Activated naive CD8-positive, alpha-beta T cell treated with anti-CD3 and anti-CD28 coated beads, Interleukin-2, amount 10 ng/mL, durations not matched to agents 7 days and 5 days (primary cell): ENCODE measurements at regions not wholly inside any gene's neighbourhood (a gene's known extent, or its start where the extent isn't known, plus 50 kb on each side); places are given as distances from the start of the nearest gene placed in this dataset.

ENCODE experiments used
- ATAC-seq: fragments of 150-1000 bp; cut with Tn5 transposase; one replicate; pipeline ENCODE4 v1.10.0; 2021; ENCODE audit warnings: low read depth, moderate library complexity
- POLR2A ChIA-PET: fragments of 350-600 bp; sonication (Branson Sonifier 250); formaldehyde crosslinking; loops from one replicate; lab custom pipeline; 2021; ENCODE audit warnings: antibody characterized with exemption; lab: Charles Lee
- DNase-seq: peaks from one replicate; pipeline ENCODE4 v3.0.0; 2021
- H3K27ac Mint-ChIP-seq: one replicate; pipeline ENCODE4 v1.8.0; 2022; ENCODE audit warnings: mild to moderate bottlenecking, mixed read lengths
- H3K27me3 Mint-ChIP-seq: one replicate; pipeline ENCODE4 v1.8.0; 2022; ENCODE audit warnings: mild to moderate bottlenecking, moderate library complexity, mixed read lengths
- H3K36me3 Mint-ChIP-seq: one replicate; pipeline ENCODE4 v1.8.0; 2021; ENCODE audit warnings: mild to moderate bottlenecking, mixed read lengths
- H3K4me1 Mint-ChIP-seq: one replicate; pipeline ENCODE4 v1.8.0; 2021; ENCODE audit warnings: mixed read lengths
- H3K4me3 Mint-ChIP-seq: one replicate; pipeline ENCODE4 v1.8.0; 2022; ENCODE audit warnings: mild to moderate bottlenecking, moderate library complexity, mixed read lengths
- H3K9me3 Mint-ChIP-seq: one replicate; pipeline ENCODE4 v1.8.0; 2021; ENCODE audit warnings: mixed read lengths

DNA sequence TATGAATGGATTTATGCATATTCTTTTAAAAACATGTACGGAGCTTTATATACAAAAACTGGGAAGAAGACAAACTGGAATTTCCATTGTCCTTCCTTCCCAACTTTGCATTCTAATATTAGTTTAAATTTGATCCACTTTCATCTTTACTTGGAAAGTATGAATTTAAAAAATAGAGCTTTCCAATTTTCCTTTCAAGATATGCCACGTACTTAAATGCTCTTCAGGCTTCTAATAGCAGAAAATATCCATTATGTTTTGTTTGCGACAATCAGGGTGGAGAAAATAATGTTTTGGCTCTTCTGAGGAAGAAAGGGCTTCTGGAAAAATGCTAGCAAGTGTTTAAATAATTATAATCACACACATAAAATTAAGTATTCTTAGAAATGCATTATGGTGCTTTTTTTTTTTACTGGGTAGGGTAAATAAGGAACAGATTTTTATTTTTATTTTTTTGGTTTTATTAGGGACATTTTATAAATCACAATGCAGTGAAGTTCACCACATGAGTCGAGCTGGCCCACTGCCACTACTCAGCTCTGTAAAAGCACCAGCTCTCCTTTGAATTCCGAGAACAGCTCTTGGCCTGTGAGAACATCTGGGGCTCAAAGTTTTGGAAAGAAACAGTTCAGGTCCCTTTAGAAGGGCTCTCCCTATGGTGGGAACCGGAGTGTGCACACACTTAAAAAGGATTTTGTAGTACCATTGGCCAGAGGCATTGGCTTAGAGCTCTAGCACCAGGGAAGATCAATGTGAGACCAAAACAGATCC lies 287.4 kb upstream of the LYPLAL1 start:
- H3K27me3 Mint-ChIP-seq, result no peaks in the 10 kb centered on the region
- H3K4me3 Mint-ChIP-seq, result no peak overlapping the region
- no peaks in the 10 kb centered on the region for H3K36me3 Mint-ChIP-seq
- DNase-seq, result no peak
- ATAC-seq, result no peak
- H3K27ac Mint-ChIP-seq, result no peak overlapping the region
- H3K4me1 Mint-ChIP-seq, result no peaks in the 10 kb centered on the region
- POLR2A ChIA-PET, result no interaction called here
- peaks cover 5% of the 10 kb centered on the region for H3K9me3 Mint-ChIP-seq

DNA sequence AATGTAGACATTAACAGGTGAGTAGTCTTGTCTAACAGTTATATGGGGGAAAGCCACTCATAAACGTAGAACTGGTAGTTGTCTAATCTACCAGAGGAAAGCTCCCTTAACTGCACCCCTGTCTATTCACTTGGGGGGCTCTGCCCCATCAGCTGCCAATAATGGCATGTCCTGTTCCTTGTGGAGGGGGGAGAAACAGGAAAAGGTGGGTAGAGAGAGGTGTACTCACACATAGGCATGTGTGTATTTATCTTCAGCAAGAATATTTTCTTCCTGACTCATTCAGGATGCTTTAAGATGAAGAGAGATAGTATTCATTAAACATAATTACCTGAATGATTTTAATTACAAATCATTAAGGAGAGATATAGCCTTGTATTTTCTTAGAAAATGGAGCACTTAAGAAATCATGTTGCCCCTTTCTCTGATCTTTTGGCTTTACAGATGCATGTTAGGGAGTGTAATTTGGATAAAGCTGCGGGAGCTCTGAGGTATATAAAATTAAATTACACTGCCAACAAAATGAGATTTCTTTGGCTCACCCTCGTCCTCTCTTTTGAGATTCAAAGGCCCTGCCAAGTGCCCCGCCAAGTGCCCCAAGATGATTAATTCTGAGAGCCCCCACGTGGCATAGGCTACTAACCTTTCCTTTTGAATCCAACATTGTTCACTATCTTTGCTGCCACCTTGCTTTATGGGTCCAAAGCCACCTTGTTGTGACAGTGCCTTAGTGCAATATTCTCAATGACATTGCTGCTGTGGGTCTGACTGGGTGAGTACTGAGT lies 286.3 kb upstream of the LYPLAL1 start:
- no peak overlapping the region for H3K4me3 Mint-ChIP-seq
- no peaks in the 10 kb centered on the region for H3K36me3 Mint-ChIP-seq
- no peaks in the 10 kb centered on the region for H3K4me1 Mint-ChIP-seq
- H3K27me3 Mint-ChIP-seq, result no peaks in the 10 kb centered on the region
- H3K27ac Mint-ChIP-seq, result no peak overlapping the region
- peaks cover 5% of the 10 kb centered on the region for H3K9me3 Mint-ChIP-seq
- POLR2A ChIA-PET, result no interaction called here
- DNase-seq (no peak), ATAC-seq (no peak)

DNA sequence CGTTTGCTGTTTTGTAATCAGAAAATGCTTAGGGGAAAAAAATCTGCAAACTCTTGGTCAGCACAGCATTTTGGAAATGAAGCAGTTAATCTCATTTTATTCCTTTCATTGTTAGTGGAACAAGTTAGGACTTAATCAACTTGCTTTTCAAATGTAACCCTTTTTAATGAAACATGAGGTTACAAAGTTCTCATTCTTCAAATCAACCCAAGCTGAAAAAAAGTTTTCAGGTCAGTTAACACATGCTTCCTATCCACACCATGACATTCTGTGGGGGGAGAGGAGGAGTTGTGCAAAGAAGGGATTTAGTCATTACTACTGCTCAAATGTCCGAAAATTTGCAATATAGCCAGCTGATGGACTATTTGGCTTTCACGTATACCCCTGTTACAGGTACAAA lies 283.2 kb upstream of the LYPLAL1 start:
- H3K9me3 Mint-ChIP-seq, result no peaks in the 10 kb centered on the region

DNA sequence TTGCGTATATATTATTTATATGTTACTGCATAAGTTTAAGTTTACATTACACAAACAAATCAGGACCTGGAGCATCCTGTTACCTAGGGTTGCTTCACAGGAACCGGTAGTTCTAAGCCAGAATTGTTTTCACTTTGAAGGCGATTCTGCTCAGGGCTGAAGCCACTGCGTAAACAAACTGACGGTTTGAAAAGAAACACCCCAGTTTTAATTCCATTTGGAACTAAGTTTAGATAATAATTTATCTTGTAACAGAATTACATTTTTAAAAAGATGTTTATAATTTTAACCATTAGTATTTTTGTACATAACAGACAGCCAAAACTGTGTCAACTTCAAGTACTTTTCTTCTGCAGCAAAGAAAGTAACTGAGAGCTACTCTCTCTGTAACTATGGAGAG lies 282.1 kb upstream of the LYPLAL1 start:
- Mint-ChIP-seq H3K27me3 (no peaks in the 10 kb centered on the region), H3K27ac (no peak overlapping the region), H3K4me3 (no peak overlapping the region), H3K9me3 (peaks cover 4% of the 10 kb centered on the region), H3K4me1 (no peaks in the 10 kb centered on the region), H3K36me3 (no peaks in the 10 kb centered on the region)
- POLR2A ChIA-PET, result no interaction called here
- DNase-seq (no peak), ATAC-seq (no peak)

More for the DNA sequence above, 283.2 kb upstream of the LYPLAL1 start:
- ATAC-seq (no peak), DNase-seq (no peak)
- no peak overlapping the region for H3K27ac Mint-ChIP-seq
- H3K4me3 Mint-ChIP-seq, result no peak overlapping the region
- no peaks in the 10 kb centered on the region for H3K36me3 Mint-ChIP-seq
- POLR2A ChIA-PET, result no interaction called here
- H3K4me1 Mint-ChIP-seq, result no peaks in the 10 kb centered on the region
- H3K27me3 Mint-ChIP-seq, result no peaks in the 10 kb centered on the region

DNA sequence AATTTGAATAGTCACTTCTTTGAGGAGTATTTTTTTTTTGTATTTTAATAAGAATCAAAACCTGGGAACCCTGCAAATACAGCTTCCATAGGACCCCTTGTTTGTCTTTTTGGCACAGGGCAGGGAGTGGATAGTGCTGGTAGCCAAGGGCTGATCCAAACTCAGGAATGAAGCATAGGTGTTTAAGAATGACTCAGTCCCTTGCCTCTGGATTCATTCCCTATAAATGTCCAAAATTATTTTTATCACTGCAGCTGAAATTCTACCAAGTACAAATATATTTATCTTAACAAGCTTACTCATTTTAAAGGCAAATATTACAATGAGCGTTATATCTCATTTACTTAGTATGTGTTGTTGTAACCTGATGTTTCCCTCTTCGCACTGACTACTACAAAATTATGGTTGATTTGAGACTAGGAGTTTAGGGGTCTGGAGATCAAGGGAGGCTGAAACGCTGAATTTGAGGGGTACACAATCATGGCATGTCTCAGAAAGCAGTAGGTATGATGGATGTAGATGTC lies 278.6 kb upstream of the LYPLAL1 start:
- H3K27me3 Mint-ChIP-seq, result no peaks in the 10 kb centered on the region
- no peak overlapping the region for H3K27ac Mint-ChIP-seq
- no peaks in the 10 kb centered on the region for H3K36me3 Mint-ChIP-seq
- POLR2A ChIA-PET, result no interaction called here
- ATAC-seq (no peak), DNase-seq (no peak)
- H3K4me1 Mint-ChIP-seq, result no peaks in the 10 kb centered on the region
- peaks cover 4% of the 10 kb centered on the region for H3K9me3 Mint-ChIP-seq
- H3K4me3 Mint-ChIP-seq, result no peak overlapping the region

DNA sequence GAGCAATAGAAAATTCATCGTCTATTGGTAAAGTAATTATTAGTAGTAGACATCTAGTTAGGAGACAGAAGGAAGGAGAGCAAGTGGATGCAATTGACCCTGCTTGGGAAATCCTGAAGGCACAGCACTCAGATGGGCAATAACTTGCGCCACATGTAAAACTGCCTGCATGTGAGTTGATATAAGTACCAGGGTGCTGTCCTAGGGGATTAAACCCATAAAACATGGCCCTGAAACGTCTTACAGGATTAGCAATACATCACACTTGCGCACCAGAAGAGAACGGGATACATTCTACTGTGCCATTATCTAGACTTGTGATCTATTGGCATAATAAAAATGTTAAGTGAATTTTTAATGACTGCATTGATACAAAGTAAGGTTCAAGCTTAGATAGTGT lies 277.5 kb upstream of the LYPLAL1 start:
- H3K9me3 Mint-ChIP-seq, result peaks cover 4% of the 10 kb centered on the region
- no peak overlapping the region for H3K4me3 Mint-ChIP-seq
- POLR2A ChIA-PET, result no interaction called here
- no peaks in the 10 kb centered on the region for H3K4me1 Mint-ChIP-seq
- DNase-seq (no peak), ATAC-seq (no peak)
- H3K36me3 Mint-ChIP-seq, result no peaks in the 10 kb centered on the region
- H3K27ac Mint-ChIP-seq, result no peak overlapping the region
- no peaks in the 10 kb centered on the region for H3K27me3 Mint-ChIP-seq

DNA sequence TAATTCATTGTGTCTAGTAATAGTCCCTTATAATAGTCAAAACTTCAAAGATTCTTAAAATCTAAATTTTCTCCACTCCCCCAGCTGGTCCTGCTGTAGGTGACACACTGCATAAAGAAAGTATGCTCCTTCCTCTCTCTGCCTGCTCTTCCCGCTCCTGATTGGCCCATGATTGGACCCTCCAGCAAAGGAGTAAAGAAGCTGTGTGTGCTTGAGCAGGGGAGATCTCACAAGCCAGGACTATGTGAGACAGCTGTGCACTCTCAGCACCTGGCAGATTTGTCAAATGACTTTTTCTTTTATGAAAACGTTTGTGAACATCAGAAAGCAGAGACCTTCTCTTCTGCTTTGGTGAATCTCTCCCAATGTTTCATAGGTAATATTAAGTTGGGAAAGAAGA lies 274.8 kb upstream of the LYPLAL1 start:
- DNase-seq (no peak), ATAC-seq (no peak)
- Mint-ChIP-seq H3K27ac (no peak overlapping the region), H3K9me3 (peaks cover 4% of the 10 kb centered on the region), H3K4me3 (no peak overlapping the region), H3K4me1 (no peaks in the 10 kb centered on the region), H3K36me3 (no peaks in the 10 kb centered on the region), H3K27me3 (no peaks in the 10 kb centered on the region)
- POLR2A ChIA-PET, result no interaction called here

DNA sequence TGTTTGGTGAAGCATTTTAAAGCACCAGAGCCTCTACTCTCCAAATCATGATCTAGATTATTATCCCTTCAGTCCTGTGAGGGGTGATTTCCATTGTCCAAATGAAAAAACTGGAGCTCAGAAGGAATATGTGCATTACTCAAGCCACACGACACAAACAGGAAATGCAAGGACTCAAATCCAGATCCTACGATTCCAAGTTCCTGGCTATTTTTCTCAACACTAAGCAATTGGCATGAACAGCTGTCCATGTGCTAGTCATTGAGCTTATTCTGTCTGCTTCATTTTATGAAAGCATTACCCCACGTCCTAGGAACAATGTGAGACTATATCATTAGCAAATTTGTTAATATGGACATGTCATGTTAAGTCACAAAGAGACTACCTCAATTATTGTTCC lies 273.1 kb upstream of the LYPLAL1 start:
- no peak overlapping the region for H3K4me3 Mint-ChIP-seq
- no peaks in the 10 kb centered on the region for H3K27me3 Mint-ChIP-seq
- peaks cover 4% of the 10 kb centered on the region for H3K9me3 Mint-ChIP-seq

DNA sequence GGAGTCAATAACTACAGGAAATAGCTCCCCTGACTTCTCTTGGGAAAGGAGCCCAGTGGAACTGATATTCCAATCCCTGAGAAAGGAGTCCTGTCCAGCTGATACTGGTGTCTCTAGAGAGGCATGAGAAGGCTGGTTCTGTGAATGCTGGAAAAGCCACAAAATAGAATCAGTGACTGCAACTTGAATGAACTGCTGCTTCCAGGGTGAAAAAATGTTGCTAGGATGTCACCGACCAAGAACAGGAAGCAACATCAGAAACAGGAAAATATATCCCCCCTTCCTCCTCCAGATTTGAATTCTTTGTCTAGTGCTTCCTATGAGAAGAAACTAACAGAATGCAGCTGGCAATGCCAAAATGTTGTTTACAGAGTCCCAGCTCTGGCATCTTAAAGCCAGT lies 269.3 kb upstream of the LYPLAL1 start:
- H3K36me3 Mint-ChIP-seq, result no peaks in the 10 kb centered on the region
- ATAC-seq (no peak), DNase-seq (no peak)
- POLR2A ChIA-PET, result no interaction called here
- no peaks in the 10 kb centered on the region for H3K9me3 Mint-ChIP-seq
- H3K4me3 Mint-ChIP-seq, result no peak overlapping the region
- no peaks in the 10 kb centered on the region for H3K27me3 Mint-ChIP-seq
- H3K27ac Mint-ChIP-seq, result no peak overlapping the region
- H3K4me1 Mint-ChIP-seq, result no peaks in the 10 kb centered on the region

More for the DNA sequence above, 273.1 kb upstream of the LYPLAL1 start:
- DNase-seq (no peak), ATAC-seq (no peak)
- POLR2A ChIA-PET, result no interaction called here
- Mint-ChIP-seq H3K27ac (no peak overlapping the region), H3K4me1 (no peaks in the 10 kb centered on the region), H3K36me3 (no peaks in the 10 kb centered on the region)

DNA sequence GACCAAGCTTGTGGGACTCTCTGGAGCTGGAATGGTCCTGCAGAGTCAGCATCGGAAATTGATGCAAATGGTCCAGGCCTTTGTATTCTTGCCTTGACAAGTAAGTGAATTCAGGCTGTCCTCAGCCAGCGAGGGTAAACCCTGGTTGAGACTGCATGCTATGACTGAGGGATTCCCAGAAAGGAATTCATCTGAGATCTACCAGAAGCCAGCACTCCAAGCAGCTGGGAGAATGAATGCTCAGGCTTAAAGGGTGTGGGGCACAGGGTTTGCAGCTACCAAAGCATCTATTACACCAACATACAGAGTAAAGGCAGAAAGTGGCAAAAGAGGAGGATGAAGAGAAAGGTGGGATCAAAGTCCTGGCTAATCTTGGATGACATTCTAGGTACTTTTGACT lies 257.0 kb upstream of the LYPLAL1 start:
- POLR2A ChIA-PET, result no interaction called here
- Mint-ChIP-seq H3K27me3 (no peaks in the 10 kb centered on the region), H3K9me3 (no peaks in the 10 kb centered on the region), H3K36me3 (no peaks in the 10 kb centered on the region), H3K4me1 (no peaks in the 10 kb centered on the region), H3K27ac (no peak overlapping the region), H3K4me3 (no peak overlapping the region)
- ATAC-seq (no peak), DNase-seq (no peak)

DNA sequence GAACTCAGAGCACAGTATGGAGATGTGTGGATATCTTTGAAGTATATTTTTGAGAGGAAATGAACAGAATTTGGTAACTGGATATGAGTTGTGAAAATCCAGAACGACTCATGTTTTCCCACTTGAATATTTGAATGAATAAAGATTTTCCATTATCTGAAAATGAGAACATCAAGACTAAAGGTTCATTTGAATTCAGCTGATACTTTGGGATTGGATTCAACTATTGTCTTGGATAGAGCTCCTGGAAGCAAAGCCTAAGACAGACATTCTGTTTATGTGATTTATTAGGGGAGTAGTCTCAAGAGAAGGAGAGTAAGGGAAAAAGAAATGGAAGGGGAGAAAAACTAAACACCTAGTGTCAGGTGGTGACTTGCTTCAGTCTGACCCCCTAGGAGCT lies 256.0 kb upstream of the LYPLAL1 start:
- Mint-ChIP-seq H3K36me3 (no peaks in the 10 kb centered on the region), H3K27ac (no peak overlapping the region), H3K4me1 (no peaks in the 10 kb centered on the region), H3K27me3 (no peaks in the 10 kb centered on the region), H3K4me3 (no peak overlapping the region), H3K9me3 (no peaks in the 10 kb centered on the region)
- DNase-seq (no peak), ATAC-seq (no peak)
- POLR2A ChIA-PET, result no interaction called here

DNA sequence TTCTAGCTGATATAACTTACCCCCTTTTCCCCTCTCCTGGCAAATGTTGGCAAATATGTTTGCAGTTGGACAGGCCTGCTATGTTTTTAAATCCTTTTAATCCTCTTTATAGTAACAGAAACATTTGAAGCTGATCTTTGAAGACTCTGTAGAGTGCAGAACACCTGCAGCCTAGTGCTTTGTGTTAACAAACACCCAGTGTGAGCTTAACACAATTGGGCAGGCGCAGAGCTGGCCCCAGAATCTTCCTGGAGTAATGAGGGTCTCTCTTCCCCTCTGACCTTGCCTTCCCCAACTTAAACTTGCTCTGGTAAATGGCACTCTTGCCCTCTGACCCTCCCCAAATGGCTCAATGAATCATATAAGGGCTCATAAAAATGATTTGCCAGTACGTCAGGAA lies 247.9 kb upstream of the LYPLAL1 start:
- ATAC-seq (no peak), DNase-seq (no peak)
- H3K27me3 Mint-ChIP-seq, result no peaks in the 10 kb centered on the region
- no peaks in the 10 kb centered on the region for H3K36me3 Mint-ChIP-seq
- no peaks in the 10 kb centered on the region for H3K4me1 Mint-ChIP-seq
- no peak overlapping the region for H3K27ac Mint-ChIP-seq
- H3K4me3 Mint-ChIP-seq, result no peak overlapping the region
- no peaks in the 10 kb centered on the region for H3K9me3 Mint-ChIP-seq
- POLR2A ChIA-PET, result no interaction called here

DNA sequence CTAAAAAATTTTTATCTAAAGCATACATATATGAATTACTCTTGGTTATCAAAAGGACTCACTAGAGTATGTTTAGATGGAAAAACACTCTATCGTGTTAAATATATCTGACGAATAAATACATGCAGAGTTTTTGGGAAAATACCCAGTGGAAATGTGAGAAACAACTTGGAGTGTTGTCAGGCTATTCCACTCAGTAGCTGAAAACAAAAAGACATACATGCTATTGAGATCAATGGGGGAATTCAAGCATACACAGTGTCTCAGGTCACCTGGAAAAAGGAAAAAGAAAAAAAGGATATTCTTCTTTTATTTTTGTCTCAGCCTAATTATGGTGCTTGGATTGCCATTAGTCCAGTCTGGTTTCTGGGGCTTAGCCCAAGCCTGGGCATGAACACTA lies 247.0 kb upstream of the LYPLAL1 start:
- no peaks in the 10 kb centered on the region for H3K4me1 Mint-ChIP-seq
- no peaks in the 10 kb centered on the region for H3K9me3 Mint-ChIP-seq
- ATAC-seq (no peak), DNase-seq (no peak)
- no peak overlapping the region for H3K4me3 Mint-ChIP-seq
- no peaks in the 10 kb centered on the region for H3K27me3 Mint-ChIP-seq
- H3K36me3 Mint-ChIP-seq, result no peaks in the 10 kb centered on the region
- POLR2A ChIA-PET, result no interaction called here
- H3K27ac Mint-ChIP-seq, result no peak overlapping the region

DNA sequence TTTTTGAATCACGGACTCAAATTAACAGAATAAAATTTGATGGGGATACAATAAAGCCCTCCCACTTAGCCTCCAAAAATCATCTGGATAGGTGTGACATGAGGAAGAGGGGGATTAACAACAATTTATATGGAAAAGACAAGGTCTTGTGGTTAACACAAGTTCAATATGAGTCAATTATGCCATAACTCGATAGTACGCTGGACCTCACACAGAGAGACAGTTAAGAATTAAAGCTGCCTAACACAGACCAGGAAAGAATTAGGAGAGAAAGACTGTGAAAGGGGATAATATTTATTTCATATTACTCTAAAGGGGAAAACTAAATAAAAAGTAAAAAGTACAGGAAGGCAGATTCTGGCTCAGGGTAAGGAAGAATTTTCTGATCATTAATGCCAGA lies 243.7 kb upstream of the LYPLAL1 start:
- Mint-ChIP-seq H3K27ac (no peak overlapping the region), H3K4me3 (no peak overlapping the region), H3K27me3 (no peaks in the 10 kb centered on the region), H3K36me3 (no peaks in the 10 kb centered on the region), H3K9me3 (no peaks in the 10 kb centered on the region), H3K4me1 (no peaks in the 10 kb centered on the region)
- ATAC-seq (no peak), DNase-seq (no peak)
- POLR2A ChIA-PET, result no interaction called here
